GM12891 (cell line): ENCODE measurements at regions not wholly inside any gene's neighbourhood (a gene's known extent, or its start where the extent isn't known, plus 50 kb on each side); places are given as distances from the start of the nearest gene placed in this dataset.

Source experiments
- PAX5 ChIP-seq: IDR thresholded peaks from 2 replicates; pipeline ENCODE4 v1.6.1; 2011; ENCODE audit warnings: low read length, moderate library complexity, mild to moderate bottlenecking; ENCODE audit not compliant: insufficient read depth, severe bottlenecking
- POLR2A ChIP-seq: IDR thresholded peaks from 2 replicates; pipeline ENCODE4 v1.6.1; 2011; ENCODE audit warnings: low read depth, low read length, control low read depth
- POU2F2 ChIP-seq: IDR thresholded peaks from 2 replicates; pipeline ENCODE4 v1.6.1; 2011; ENCODE audit warnings: low read depth, mild to moderate bottlenecking, control low read depth, low read length, moderate library complexity
- TAF1 ChIP-seq: IDR thresholded peaks from 2 replicates; pipeline ENCODE4 v1.6.1; 2011; ENCODE audit warnings: low read depth, low read length, control low read depth

DNA sequence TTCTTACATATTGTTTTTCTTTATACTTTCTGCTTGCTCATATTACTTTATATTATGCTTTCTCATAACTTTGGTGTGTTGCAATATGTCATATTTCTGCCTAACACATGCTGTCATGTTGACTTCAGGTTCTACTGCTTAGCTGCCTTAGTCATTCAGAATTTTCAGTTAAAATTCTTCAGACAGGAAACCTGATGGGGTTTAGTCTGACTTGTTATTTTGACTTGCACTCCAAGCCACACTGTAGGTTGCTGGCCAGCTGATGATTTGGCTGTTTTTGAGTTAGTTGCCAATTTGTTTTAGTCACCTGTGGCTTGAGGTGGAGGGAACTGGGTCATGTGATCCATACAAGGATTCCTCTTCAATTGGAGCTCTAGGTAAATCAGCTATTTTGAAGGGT, 315.4 kb downstream of the MAP2K6 start:
- TF ChIP-seq PAX5 (no peak), POLR2A (no peak), POU2F2 (no peak), TAF1 (no peak)
